Sigmoid colon (tissue), 3 donors: ENCODE measurements at regions not wholly inside any gene's neighbourhood (a gene's known extent, or its start where the extent isn't known, plus 50 kb on each side); places are given as distances from the start of the nearest gene placed in this dataset.

Experiments
- POLR2A ChIP-seq, 2 donors: fragments of 450-650 bp; IDR thresholded peaks; one replicate each; pipeline ENCODE4 v1.6.1; 2016; ENCODE audit warnings: antibody characterized with exemption in 2 of 2, mild to moderate bottlenecking in 2 of 2, moderate library complexity in 2 of 2
- TF ChIP-seq, protein P1 (sequence below), 4 experiments: fragments of 450-650 bp in 3 of 4; fragments of 200-600 bp in 1 of 4; IDR thresholded peaks; one replicate each; pipeline ENCODE4 v1.5.1; 2016 to 2019; ENCODE audit warnings: antibody characterized with exemption in 4 of 4, mild to moderate bottlenecking in 3 of 4, moderate library complexity in 2 of 4

DNA sequence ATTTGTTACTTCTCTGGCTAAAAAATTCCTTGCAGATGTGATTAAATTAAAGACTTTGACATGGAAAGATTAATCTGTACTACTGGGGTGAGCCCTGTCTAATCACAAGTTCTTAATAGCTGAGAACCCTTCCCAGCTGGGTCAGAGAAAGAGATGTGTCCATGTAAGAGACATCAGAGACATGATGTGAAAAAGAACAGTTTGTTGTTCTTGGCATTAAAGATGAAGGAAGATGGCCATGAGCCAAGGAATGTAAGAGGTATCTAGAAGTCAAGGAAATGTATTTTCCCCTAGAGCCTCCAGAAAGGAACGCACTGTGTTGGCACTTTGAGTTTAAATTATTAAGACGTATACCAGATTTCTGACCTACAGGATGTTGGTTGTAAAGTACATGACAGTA lies 1271.5 kb upstream of the PRMT6 start:
- TF ChIP-seq, protein P1, sequence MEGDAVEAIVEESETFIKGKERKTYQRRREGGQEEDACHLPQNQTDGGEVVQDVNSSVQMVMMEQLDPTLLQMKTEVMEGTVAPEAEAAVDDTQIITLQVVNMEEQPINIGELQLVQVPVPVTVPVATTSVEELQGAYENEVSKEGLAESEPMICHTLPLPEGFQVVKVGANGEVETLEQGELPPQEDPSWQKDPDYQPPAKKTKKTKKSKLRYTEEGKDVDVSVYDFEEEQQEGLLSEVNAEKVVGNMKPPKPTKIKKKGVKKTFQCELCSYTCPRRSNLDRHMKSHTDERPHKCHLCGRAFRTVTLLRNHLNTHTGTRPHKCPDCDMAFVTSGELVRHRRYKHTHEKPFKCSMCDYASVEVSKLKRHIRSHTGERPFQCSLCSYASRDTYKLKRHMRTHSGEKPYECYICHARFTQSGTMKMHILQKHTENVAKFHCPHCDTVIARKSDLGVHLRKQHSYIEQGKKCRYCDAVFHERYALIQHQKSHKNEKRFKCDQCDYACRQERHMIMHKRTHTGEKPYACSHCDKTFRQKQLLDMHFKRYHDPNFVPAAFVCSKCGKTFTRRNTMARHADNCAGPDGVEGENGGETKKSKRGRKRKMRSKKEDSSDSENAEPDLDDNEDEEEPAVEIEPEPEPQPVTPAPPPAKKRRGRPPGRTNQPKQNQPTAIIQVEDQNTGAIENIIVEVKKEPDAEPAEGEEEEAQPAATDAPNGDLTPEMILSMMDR (IDR thresholded peaks at IDR 0.05): no peak
- TF ChIP-seq POLR2A (IDR thresholded peaks at IDR 0.05): no peak
